ENCODE measurements at regions not wholly inside any gene's neighbourhood (a gene's known extent, or its start where the extent isn't known, plus 50 kb on each side); places are given as distances from the start of the nearest gene placed in this dataset.
"Not testable (repeated sequence)": the region's sequence is repeated elsewhere in the genome, so short reads cannot be mapped to it uniquely, and the experiment has no call there.

- no peak for DNase-seq (ENCODE audit: low read depth)
- TF ChIP-seq CTCF (IDR thresholded peaks at IDR 0.05; ENCODE audit: control insufficient read depth, insufficient read depth, low read depth, low read length, missing control alignments) = no peak
- no peak overlapping the region for H3K4me3 ChIP-seq (ENCODE audit: control insufficient read depth, low read depth, low read length)
These were observed 117.6 kb downstream of the CCDC74A start for GRCh38 chr2:131645177-131645765.

- not testable (repeated sequence) for DNase-seq (ENCODE audit: low read depth); H3K4me3 ChIP-seq (ENCODE audit: control insufficient read depth, low read depth, low read length)
These were observed 118.5 kb downstream of the CCDC74A start for GRCh38 chr2:131646220-131646619.

GRCh38 chr2:131646669-131647297, 119.1 kb downstream of the CCDC74A start:
- no peak for TF ChIP-seq CTCF (IDR thresholded peaks at IDR 0.05; ENCODE audit: control insufficient read depth, insufficient read depth, low read depth, low read length, missing control alignments)
- no peak for DNase-seq (ENCODE audit: low read depth)
- peak overlapping the region; percentile 30 for H3K4me3 ChIP-seq (ENCODE audit: control insufficient read depth, low read depth, low read length)

GRCh38 chr2:131648565-131648964, 120.9 kb downstream of the CCDC74A start:
- not testable (repeated sequence) for DNase-seq (ENCODE audit: low read depth); H3K4me3 ChIP-seq (ENCODE audit: control insufficient read depth, low read depth, low read length)

- H3K4me3 ChIP-seq (ENCODE audit: control insufficient read depth, low read depth, low read length); DNase-seq (ENCODE audit: low read depth): not testable (repeated sequence)
These were observed 124.6 kb downstream of the CCDC74A start for GRCh38 chr2:131652246-131652645.

GRCh38 chr2:131654107-131654506, 126.4 kb downstream of the CCDC74A start:
- not testable (repeated sequence) for H3K4me3 ChIP-seq (ENCODE audit: control insufficient read depth, low read depth, low read length)

GRCh38 chr2:131656816-131657633, 129.3 kb downstream of the CCDC74A start:
- no peak for TF ChIP-seq CTCF (IDR thresholded peaks at IDR 0.05; ENCODE audit: control insufficient read depth, insufficient read depth, low read depth, low read length, missing control alignments)
- DNase-seq (ENCODE audit: low read depth) = no peak
- H3K4me3 ChIP-seq (ENCODE audit: control insufficient read depth, low read depth, low read length) = no peak overlapping the region

More at GRCh38 chr2:131654107-131654506, 126.4 kb downstream of the CCDC74A start:
- not testable (repeated sequence) for DNase-seq (ENCODE audit: low read depth)

GRCh38 chr2:131657895-131658768, 130.4 kb downstream of the CCDC74A start:
- no peak for TF ChIP-seq CTCF (IDR thresholded peaks at IDR 0.05; ENCODE audit: control insufficient read depth, insufficient read depth, low read depth, low read length, missing control alignments)
- DNase-seq (ENCODE audit: low read depth) = no peak
- H3K4me3 ChIP-seq (ENCODE audit: control insufficient read depth, low read depth, low read length) = no peak overlapping the region
